VCaP (cell line): ENCODE measurements at regions not wholly inside any gene's neighbourhood (a gene's known extent, or its start where the extent isn't known, plus 50 kb on each side); places are given as distances from the start of the nearest gene placed in this dataset.

ENCODE experiments used
- H3K27ac ChIP-seq: fragments of 450-650 bp; 2 replicates; pipeline ENCODE4 v1.5.1; 2017
- TF ChIP-seq, protein P1 (sequence below): fragments of 450-650 bp; conservative IDR thresholded peaks from 2 replicates; pipeline ENCODE4 v1.5.1; 2017; ENCODE audit warnings: mild to moderate bottlenecking, moderate library complexity

DNA sequence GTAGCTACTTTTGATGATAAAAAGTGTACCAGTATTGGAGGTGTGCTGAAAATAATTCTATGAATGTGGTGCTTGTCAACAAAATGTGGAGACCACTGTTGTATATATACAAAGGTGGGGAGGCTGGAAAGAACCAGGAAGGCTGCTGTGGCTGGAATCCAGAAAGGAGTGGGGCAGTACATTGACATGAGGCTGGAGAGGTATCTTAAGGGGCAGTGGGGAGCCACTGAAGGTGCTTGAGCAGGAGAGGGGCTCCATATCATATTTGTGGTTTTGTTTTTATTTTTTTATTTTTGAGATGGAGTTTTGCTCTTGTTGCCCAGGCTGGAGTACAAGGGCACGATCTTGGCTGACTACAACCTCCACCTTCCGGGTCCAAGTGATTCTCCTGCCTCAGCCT lies 87.9 kb upstream of the NEURL1B start:
- TF ChIP-seq, protein P1, sequence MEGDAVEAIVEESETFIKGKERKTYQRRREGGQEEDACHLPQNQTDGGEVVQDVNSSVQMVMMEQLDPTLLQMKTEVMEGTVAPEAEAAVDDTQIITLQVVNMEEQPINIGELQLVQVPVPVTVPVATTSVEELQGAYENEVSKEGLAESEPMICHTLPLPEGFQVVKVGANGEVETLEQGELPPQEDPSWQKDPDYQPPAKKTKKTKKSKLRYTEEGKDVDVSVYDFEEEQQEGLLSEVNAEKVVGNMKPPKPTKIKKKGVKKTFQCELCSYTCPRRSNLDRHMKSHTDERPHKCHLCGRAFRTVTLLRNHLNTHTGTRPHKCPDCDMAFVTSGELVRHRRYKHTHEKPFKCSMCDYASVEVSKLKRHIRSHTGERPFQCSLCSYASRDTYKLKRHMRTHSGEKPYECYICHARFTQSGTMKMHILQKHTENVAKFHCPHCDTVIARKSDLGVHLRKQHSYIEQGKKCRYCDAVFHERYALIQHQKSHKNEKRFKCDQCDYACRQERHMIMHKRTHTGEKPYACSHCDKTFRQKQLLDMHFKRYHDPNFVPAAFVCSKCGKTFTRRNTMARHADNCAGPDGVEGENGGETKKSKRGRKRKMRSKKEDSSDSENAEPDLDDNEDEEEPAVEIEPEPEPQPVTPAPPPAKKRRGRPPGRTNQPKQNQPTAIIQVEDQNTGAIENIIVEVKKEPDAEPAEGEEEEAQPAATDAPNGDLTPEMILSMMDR, result no peak

DNA sequence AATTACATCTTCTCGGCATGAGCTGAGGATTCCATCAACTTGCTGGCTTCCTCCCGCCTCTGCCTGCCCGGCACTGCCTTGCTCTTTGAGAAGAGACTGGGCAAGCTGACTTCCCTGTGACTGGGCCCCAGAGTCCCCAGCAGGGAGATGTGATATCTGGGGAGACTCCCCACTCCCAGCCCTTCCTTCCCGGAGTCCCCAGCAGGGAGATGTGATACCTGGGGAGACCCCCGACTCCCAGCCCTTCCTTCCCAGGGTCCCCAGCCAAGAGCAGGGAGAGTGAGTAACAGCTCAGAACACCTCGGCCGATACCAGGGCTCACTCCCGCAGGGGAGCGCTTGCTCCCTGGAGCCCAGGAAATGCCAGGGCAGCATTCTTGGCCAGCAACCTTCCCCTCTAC lies 90.1 kb upstream of the NEURL1B start:
- TF ChIP-seq, protein P1, result no peak
- no peak overlapping the region for H3K27ac ChIP-seq

More for the DNA sequence above, 87.9 kb upstream of the NEURL1B start:
- no peak overlapping the region for H3K27ac ChIP-seq

DNA sequence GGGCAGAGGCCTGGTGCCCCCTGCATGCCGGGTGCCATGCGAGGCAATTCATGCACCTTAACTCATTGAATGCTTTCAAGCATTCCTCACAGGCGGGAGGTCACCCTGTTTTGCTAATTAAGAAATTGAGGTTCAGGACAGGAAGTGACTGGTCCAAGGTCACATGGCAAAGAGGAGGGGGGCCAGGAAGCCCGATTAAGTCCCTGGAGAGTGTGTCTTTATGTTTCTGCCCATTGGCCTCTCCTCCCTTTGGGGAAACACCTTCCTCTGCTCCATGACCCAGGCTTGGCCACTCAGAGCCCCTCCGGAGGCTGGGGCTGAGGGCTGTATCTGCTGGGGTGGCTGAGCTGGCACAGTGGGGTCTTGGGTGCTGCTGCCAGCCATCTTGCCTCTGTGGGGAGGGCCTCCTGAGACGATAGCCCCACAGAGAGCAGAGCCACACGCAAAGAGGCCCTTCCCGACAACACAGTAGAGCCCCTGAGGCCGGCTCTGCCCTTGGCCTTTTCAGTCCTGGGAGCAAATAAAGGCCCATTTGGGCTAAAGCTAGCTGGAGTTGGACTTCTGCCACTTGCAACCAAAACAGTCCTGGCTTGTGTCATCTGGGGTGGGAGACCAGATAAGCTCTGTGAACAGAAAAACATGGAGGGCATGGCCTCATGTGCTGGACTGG lies 90.8 kb upstream of the NEURL1B start:
- no peak overlapping the region for H3K27ac ChIP-seq
- TF ChIP-seq, protein P1, result no peak

DNA sequence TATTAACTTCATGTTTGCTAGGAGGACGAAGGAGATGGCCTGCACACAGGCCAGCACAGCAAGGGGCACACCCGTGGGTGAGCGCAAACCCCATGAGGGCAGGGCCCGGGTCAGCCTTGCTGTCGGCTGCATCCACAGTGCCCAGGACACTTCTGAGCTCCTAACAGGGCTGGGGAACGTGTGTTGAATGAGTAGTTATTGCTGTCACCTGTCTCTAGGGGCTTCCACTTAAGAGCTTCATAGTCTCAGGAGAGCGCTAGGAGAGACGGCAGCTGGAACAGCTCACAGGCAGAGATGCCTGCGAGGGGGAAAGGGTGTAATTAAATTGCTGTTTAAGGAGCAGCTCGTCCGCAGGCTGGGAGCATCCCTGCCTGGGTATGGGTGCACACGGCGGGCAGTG lies 91.4 kb upstream of the NEURL1B start:
- TF ChIP-seq, protein P1, result no peak
- no peak overlapping the region; the same call in 1 of the 2 replicates for H3K27ac ChIP-seq

DNA sequence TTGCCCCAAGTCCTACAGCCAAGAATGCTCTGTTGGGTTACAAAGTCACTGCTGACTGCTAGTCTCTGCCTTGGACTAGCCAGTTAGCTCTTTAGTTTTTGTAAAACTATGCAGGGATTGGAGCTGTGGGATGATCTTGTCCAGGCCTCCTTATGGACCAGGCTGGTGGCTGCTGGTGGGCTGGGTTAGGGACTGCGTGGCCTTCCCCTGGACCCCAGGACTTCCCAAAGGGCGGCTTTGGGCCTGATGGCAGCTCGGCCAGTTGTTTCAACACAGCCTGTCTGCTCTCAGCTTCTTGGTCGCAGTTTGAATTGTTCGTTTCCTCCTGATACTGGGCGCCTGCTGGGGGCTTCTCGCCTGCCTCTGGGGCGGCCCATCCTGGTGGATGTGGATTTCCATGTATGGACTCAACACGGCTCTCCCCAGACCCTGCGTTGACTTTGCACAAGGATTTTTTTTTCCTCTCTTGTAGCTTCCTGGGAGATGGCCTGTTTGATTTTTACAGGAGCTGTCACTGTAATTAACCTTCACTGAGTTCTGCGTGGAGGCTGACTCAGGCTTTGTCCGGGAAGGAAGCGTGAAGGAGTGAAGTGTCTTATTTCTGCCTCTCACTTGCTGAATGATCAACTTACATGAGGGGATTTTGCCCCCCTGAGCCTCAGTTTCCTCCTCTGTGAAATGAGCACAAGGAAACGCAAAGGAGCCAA lies 91.9 kb upstream of the NEURL1B start:
- TF ChIP-seq, protein P1, result no peak

DNA sequence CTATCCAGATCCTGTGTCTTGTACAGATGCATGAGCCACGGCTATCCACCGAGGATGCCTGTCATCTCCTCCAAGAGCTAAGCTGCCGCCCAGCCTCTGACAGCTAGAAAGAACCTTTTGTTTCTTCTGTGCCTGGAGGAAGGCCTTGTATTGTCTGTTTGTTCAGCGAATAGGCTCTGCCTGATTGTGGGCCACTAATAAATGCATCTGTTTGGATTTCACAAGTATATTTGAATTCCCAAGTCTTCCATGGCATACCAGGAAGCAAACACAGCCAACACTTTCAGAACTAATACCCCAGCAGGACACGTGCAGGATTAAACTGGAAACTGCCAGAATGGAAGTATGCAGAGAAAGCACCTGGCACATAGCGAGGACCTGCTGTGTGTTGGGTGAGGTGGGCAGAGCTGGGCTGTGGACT lies 92.7 kb upstream of the NEURL1B start:
- peak overlapping the region; percentile 63 for H3K27ac ChIP-seq
- TF ChIP-seq, protein P1, result no peak

More for the DNA sequence above, 91.9 kb upstream of the NEURL1B start:
- peak overlapping the region; percentile 63 for H3K27ac ChIP-seq

DNA sequence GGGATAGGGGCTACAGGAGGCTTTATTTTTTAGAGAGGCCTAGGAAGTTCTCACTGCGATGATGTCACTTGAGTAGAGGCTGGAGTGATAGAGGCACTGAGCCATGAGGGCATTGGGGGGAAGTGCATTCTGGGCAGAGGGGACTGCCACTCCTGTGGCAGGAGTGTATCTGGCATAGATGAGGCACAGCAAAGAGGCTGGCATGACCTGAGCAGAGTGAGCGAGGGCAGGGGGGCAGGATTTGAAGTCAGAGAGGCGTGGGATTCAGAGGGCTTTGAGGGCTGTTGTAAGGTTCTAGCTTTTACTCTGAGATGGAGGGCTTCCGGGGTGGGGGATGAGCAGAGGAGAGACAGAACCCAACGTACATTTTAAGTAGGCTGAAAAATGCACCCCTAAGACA lies 91.9 kb upstream of the SH3PXD2B start:
- TF ChIP-seq, protein P1, result no peak
- H3K27ac ChIP-seq, result no peak overlapping the region
